Gastrocnemius medialis (tissue), 4 donors: ENCODE measurements at regions not wholly inside any gene's neighbourhood (a gene's known extent, or its start where the extent isn't known, plus 50 kb on each side); places are given as distances from the start of the nearest gene placed in this dataset.

Experiments used
- CTCF ChIP-seq, 5 experiments: fragments of 450-650 bp in 3 of 5; fragments of 200-600 bp in 2 of 5; sonication (generic) in 2 of 5; IDR thresholded peaks in 4 of 5; conservative IDR thresholded peaks in 1 of 5; 1 replicate in 4 of 5; 2 replicates in 1 of 5; pipeline ENCODE4 v1.5.1; 2016 to 2019; ENCODE audit warnings: antibody characterized with exemption in 5 of 5, mild to moderate bottlenecking in 3 of 5, moderate library complexity in 3 of 5
- POLR2A ChIP-seq, 2 donors: fragments of 450-650 bp; IDR thresholded peaks; one replicate each; pipeline ENCODE4 v1.6.1; 2017; ENCODE audit warnings: antibody characterized with exemption in 2 of 2, mild to moderate bottlenecking in 2 of 2, moderate library complexity in 2 of 2

- TF ChIP-seq CTCF (IDR thresholded peaks at IDR 0.05 in 4 of 5, conservative IDR thresholded peaks at IDR 0.05 in 1 of 5) (no peak), POLR2A (IDR thresholded peaks at IDR 0.05) (no peak)
Observed at GRCh38 chr14:53456931-53457330, 303.8 kb upstream of the DDHD1 start.
